ENCODE measurements at regions not wholly inside any gene's neighbourhood (a gene's known extent, or its start where the extent isn't known, plus 50 kb on each side); places are given as distances from the start of the nearest gene placed in this dataset.

DNA sequence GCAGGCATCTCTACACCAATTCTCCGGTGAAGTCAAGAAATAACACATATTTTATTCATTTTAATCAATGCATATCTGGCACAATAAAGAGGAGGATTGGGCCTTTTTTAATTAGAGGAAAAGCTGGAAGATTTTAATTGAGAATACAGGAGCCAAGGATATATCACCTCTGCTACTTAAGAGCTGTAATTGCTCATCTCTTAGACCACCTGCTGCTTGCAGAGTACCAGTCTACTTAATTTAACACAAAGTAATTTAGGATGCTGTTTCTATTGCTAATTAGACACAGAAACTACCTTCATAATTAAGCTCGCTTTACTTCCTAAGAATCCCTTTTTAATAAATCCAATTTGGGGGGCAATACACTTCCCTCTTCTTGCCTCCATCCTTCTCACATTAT lies 326.9 kb downstream of the TENT4A start:
- ATAC-seq (ENCODE audit: low read depth) (no peak), DNase-seq (no peak)
- Histone ChIP-seq H3K4me2 (ENCODE audit: low read depth, low read length) (no peak overlapping the region), H3K56ac (ENCODE audit: extremely low read depth, insufficient read depth, low read length) (no peak overlapping the region), H2BK120ac (ENCODE audit: low read depth, low read length) (no peak overlapping the region), H3K4ac (ENCODE audit: low read depth, low read length) (no peak overlapping the region), H3K9me1 (ENCODE audit: insufficient read depth, low read length) (no peaks in the 10 kb centered on the region), H3K79me1 (ENCODE audit: low read depth in 1 of 2, low read length in 2 of 2) (no peaks in the 10 kb centered on the region), H3K4me1 (ENCODE audit: control insufficient read depth, insufficient read depth, low read length) (no peaks in the 10 kb centered on the region), H2BK20ac (ENCODE audit: low read depth, low read length) (no peak overlapping the region), H2BK15ac (ENCODE audit: low read depth, low read length) (no peak overlapping the region), H3K27me3 (ENCODE audit: control insufficient read depth, insufficient read depth, low read length) (no peaks in the 10 kb centered on the region), H3K18ac (ENCODE audit: low read depth, low read length) (no peak overlapping the region), H4K20me1 (ENCODE audit: insufficient read depth, low read length) (no peaks in the 10 kb centered on the region), H3K4me3 (ENCODE audit: insufficient read depth, low read depth, low read length) (no peak overlapping the region), H2BK5ac (ENCODE audit: low read depth, low read length, poor library complexity, severe bottlenecking) (no peak overlapping the region), H2AK9ac (replicated peaks; ENCODE audit: low read depth, low read length, poor library complexity) (no peak overlapping the region), H4K91ac (ENCODE audit: insufficient read depth, low read depth, low read length) (no peak overlapping the region), H2AK5ac (ENCODE audit: low read depth, low read length) (no peak overlapping the region), H3K36me3 (ENCODE audit: control insufficient read depth, insufficient read depth, low read length) (no peaks in the 10 kb centered on the region), H3K14ac (replicated peaks; ENCODE audit: low read depth, low read length) (no peak overlapping the region), H3K23ac (ENCODE audit: low read depth, low read length) (no peak overlapping the region), H3K9me3 (ENCODE audit: control insufficient read depth, insufficient read depth, low read length) (peaks cover 19% of the 10 kb centered on the region), H3K9ac (ENCODE audit: low read depth, low read length) (no peak overlapping the region), H3K27ac (ENCODE audit: insufficient read depth, low read length) (no peak overlapping the region), H4K8ac (ENCODE audit: low read depth in 2 of 2, low read length in 2 of 2) (no peak overlapping the region), H4K5ac (ENCODE audit: low read depth, low read length) (no peak overlapping the region), H2AFZ (replicated peaks; ENCODE audit: low read length, poor library complexity) (no peak overlapping the region)
- dilution Hi-C loops (cut with HindIII; ENCODE audit: low sequenced_read_pairs, unreplicated experiment) (no loop called here), in situ Hi-C loops (cut with MboI; ENCODE audit: low sequenced_read_pairs) (no loop called here), intact Hi-C loops (cut with micrococcal nuclease) (no loop called here)
- no peak for TF ChIP-seq CTCF (conservative IDR thresholded peaks at IDR 0.05; ENCODE audit: low read depth, low read length)
- no peak for TF ChIP-seq RAD21 (IDR thresholded peaks at IDR 0.05; ENCODE audit: low read length)
- no peak for TF ChIP-seq CEBPB (IDR thresholded peaks at IDR 0.05; ENCODE audit: low read depth, low read length)
- CTCF ChIA-PET: no interaction called here
- POLR2A ChIA-PET (ENCODE audit: unreplicated experiment): no interaction called here
- no TSS peak for BruUV-seq (replicated peaks)
- WGBS, 2 experiments (ENCODE audit: extremely low coverage in 2 of 2, insufficient read length in 1 of 2): no CpG with 5 or more reads among the region's 2 CpGs

Measured in IMR-90 (cell line).